ENCODE measurements at regions not wholly inside any gene's neighbourhood (a gene's known extent, or its start where the extent isn't known, plus 50 kb on each side); places are given as distances from the start of the nearest gene placed in this dataset.

- TF ChIP-seq POLR2A (IDR thresholded peaks at IDR 0.05; ENCODE audit: low read length) = no peak
- TF ChIP-seq GATA1 (IDR thresholded peaks at IDR 0.05; ENCODE audit: low read depth, low read length) = no peak
Observed at GRCh38 chr16:73879621-73880020, 417.0 kb upstream of the PSMD7 start.
